ENCODE measurements at regions not wholly inside any gene's neighbourhood (a gene's known extent, or its start where the extent isn't known, plus 50 kb on each side); places are given as distances from the start of the nearest gene placed in this dataset.

- Histone ChIP-seq H3K4me1 (peaks cover 8 to 19% of the 10 kb centered on the region in 2 donors), H3K27me3 (no peaks in the 10 kb centered on the region), H3K27ac (peak overlapping the region; percentile 49 to 53), H3K9me3 (no peaks in the 10 kb centered on the region), H3K36me3 (no peaks in the 10 kb centered on the region), H3K4me3 (no peak overlapping the region)
- DNase-seq = no peak
- TF ChIP-seq CTCF (IDR thresholded peaks at IDR 0.05) = no peak
- intact Hi-C loops (cut with DNase I) = no loop called here
- no peak for ATAC-seq
These were observed 131.8 kb upstream of the CPSF6 start for GRCh38 chr12:69107541-69107940.

- H3K4me1 ChIP-seq = peaks cover 4 to 20% of the 10 kb centered on the region in 2 donors
- H3K4me3 ChIP-seq = no peak overlapping the region
- no peaks in the 10 kb centered on the region for H3K36me3 ChIP-seq
- no peak for TF ChIP-seq CTCF (IDR thresholded peaks at IDR 0.05)
- ATAC-seq (peak; percentile 67), DNase-seq (peak in 1 of 4 donors; percentile 53)
- peak overlapping the region; percentile 49 to 53 for H3K27ac ChIP-seq
- no peaks in the 10 kb centered on the region for H3K9me3 ChIP-seq
- intact Hi-C loops (cut with DNase I) = no loop called here
- H3K27me3 ChIP-seq = no peaks in the 10 kb centered on the region
These were observed 131.3 kb upstream of the CPSF6 start for GRCh38 chr12:69108037-69108436.

GRCh38 chr12:69112616-69113015 lies 126.8 kb upstream of the CPSF6 start:
- Histone ChIP-seq H3K9me3 (no peaks in the 10 kb centered on the region), H3K27me3 (no peaks in the 10 kb centered on the region), H3K4me3 (no peak overlapping the region), H3K27ac (peak overlapping the region in 1 of 2 donors; percentile 64), H3K36me3 (no peaks in the 10 kb centered on the region), H3K4me1 (peaks cover 0 to 12% of the 10 kb centered on the region in 2 donors)
- TF ChIP-seq CTCF (IDR thresholded peaks at IDR 0.05) = no peak
- intact Hi-C loops (cut with DNase I) = no loop called here
- DNase-seq = no peak
- peak; percentile 68 for ATAC-seq

- ATAC-seq = no peak
These were observed 124.3 kb upstream of the CPSF6 start for GRCh38 chr12:69115099-69115498.

GRCh38 chr12:69115951-69116350 lies 123.4 kb upstream of the CPSF6 start:
- peak in 1 of 4 donors; percentile 55 for DNase-seq
- no peak for ATAC-seq

More at GRCh38 chr12:69115099-69115498, 124.3 kb upstream of the CPSF6 start:
- TF ChIP-seq CTCF (IDR thresholded peaks at IDR 0.05) = no peak
- Histone ChIP-seq H3K27me3 (no peaks in the 10 kb centered on the region), H3K9me3 (no peaks in the 10 kb centered on the region), H3K4me3 (no peak overlapping the region), H3K27ac (no peak overlapping the region), H3K4me1 (peaks cover 0 to 3% of the 10 kb centered on the region in 2 donors), H3K36me3 (no peaks in the 10 kb centered on the region)
- intact Hi-C loops (cut with DNase I) = no loop called here
- no peak for DNase-seq

More at GRCh38 chr12:69115951-69116350, 123.4 kb upstream of the CPSF6 start:
- H3K27ac ChIP-seq = no peak overlapping the region
- no peaks in the 10 kb centered on the region for H3K36me3 ChIP-seq
- no peaks in the 10 kb centered on the region for H3K9me3 ChIP-seq
- intact Hi-C loops (cut with DNase I) = no loop called here
- no peak overlapping the region for H3K4me3 ChIP-seq
- H3K4me1 ChIP-seq = peaks cover 0 to 3% of the 10 kb centered on the region in 2 donors
- no peaks in the 10 kb centered on the region for H3K27me3 ChIP-seq
- TF ChIP-seq CTCF (IDR thresholded peaks at IDR 0.05) = no peak
